RPMI8226 (cell line): ENCODE measurements at regions not wholly inside any gene's neighbourhood (a gene's known extent, or its start where the extent isn't known, plus 50 kb on each side); places are given as distances from the start of the nearest gene placed in this dataset.
A peak's percentile ranks its signal among the peaks of the same experiment; 100 is the strongest.
"Not testable (repeated sequence)": the region's sequence is repeated elsewhere in the genome, so short reads cannot be mapped to it uniquely, and the experiment has no call there.

Experiments
- DNase-seq: peaks from one replicate; pipeline ENCODE4 v3.0.0-alpha.2; 2015

DNA sequence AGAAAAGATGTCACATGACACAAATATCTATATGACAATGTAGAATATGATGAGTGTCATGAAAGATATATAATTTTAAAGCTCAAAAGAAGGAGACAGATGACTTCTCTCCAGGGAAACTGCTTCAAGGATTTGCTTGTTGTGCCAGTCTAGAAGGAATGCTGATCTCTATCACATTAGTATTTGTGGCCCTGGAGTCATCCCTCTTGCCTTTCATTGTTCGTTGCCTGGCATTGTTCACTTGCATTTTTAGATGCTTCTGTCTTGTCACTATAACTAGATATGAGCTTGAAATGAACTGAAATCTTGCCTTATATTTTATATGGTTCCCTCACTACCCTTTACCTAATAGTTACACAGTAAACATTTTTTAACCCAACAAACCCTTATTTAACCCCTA, 207.5 kb downstream of the ZNF608 start:
- no peak for DNase-seq

DNA sequence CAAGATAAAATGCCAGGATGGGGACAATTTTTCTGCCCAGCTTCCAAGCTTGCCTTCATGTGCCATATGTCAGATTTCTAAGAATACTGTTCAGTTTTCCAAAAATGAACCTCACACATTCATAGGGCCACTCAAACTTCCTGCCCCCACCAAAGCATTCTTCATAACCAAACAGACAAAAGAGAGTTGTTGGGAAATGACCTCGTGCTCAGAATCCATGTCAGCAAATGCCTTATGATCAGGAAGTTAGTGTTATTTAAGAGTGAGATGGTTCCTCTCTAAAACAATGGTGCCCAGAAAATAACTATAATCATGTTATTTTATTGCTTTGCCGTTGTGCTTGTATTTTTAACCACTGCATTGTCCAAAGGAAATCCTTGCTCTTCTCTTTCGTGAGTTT, 208.2 kb downstream of the ZNF608 start:
- no peak for DNase-seq

DNA sequence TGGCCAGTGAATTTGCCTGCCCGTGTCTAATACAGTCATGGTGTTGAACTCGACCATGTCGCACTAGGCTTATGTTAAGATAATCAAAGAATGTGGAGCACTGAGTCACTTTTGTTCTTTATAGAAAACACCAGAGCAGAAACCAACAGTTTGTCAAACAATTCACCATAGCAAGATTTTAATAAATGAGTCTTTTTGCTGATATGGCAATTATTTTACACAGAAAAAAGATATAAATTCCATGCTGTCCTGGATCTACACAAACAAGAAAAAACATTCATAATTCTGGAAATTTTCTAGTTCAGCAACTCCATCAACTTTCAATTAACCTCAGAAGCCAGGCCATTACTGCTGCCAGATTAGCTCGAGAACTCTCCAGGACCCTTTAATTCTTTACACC, 208.9 kb downstream of the ZNF608 start:
- DNase-seq = no peak

- no peak for DNase-seq
Measured at GRCh38 chr5:124537107-124537506, 209.3 kb downstream of the ZNF608 start.

- no peak for DNase-seq
Measured at GRCh38 chr5:124536333-124536732, 210.1 kb downstream of the ZNF608 start.

- DNase-seq = no peak
Measured at GRCh38 chr5:124530916-124531315, 215.5 kb downstream of the ZNF608 start.

DNA sequence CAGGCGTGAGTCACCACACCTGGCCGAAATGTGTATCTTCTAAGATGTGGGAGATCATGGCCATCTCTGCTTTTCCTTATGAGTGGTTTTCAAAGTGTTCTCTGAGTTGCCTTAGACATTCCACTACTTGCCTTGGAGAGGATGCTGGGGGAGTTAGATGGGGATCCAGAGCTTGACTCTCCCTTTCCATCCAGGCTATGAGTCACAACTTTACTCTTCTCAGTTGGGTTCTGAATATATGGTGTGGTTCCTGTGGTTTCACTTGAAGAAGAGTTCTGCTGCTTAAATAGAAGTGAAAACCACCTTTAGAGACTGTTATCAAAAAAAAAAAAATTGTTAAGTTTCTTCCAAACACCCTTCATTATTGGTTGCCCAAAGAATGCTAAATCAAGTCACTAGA, 217.6 kb downstream of the ZNF608 start:
- no peak for DNase-seq

- DNase-seq = no peak
Measured at GRCh38 chr5:124527220-124527991, 219.0 kb downstream of the ZNF608 start.

DNA sequence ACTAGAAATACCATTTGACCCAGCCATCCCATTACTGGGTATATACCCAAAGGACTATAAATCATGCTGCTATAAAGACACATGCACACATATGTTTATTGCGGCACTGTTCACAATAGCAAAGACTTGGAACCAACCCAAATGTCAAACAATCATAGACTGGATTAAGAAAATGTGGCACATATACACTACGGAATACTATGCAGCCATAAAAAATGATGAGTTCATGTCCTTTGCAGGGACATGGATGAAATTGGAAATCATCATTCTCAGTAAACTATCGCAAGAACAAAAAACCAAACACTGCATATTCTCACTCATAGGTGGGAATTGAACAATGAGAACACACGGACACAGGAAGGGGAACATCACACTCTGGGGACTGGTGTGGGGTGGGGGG, 220.4 kb downstream of the ZNF608 start:
- DNase-seq = not testable (repeated sequence)

DNA sequence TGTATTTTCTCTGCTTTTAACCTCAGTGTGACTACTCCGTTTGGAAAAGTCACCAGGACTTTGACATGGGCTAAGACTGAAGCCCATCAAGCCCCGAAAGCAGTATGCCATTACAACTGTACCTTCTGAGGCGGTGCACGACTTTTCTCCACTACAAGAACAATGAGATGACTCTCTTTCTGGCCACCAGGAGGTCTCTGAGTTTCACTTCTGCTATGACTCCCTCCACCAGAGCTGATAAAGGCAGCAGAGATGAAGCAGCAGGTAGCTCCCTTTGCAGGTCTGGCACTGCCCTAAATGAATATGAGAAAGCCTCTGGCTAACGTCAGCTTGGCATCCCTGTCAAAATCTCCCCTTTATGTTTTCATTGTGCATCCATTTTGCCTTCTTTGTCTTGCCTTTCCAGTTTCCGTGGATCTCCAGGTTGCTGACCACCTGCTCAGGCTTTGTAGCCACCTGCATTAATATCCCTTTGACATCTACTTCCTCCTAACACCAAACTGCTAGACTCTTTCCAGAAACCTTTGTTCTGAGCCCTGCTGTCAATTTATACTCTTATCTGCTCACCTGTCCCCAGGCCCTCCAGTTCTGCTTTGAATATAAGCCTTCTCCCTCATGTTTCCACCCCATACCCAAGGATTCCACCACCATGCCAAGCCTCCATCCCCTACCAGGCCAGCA, 221.7 kb downstream of the ZNF608 start:
- peak; percentile 13 for DNase-seq

DNA sequence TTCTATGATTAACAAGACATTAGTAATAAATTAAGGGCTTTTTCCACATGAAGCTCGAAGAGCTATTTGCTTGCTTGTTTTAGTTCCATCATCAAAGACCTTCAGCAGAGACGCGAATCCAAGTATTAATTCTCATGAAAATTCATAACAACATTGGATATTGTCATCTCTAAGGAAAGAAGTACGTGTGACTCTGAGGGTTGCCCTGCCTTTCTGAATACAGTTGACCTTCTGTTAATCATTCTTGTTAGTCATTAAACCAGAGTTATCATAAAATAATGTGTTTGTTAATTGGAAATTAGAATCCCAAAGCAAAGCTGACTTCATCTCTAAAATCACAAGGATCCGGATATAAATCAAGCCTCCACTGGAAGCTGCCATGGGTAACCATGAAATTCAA, 222.5 kb downstream of the ZNF608 start:
- DNase-seq = no peak

DNA sequence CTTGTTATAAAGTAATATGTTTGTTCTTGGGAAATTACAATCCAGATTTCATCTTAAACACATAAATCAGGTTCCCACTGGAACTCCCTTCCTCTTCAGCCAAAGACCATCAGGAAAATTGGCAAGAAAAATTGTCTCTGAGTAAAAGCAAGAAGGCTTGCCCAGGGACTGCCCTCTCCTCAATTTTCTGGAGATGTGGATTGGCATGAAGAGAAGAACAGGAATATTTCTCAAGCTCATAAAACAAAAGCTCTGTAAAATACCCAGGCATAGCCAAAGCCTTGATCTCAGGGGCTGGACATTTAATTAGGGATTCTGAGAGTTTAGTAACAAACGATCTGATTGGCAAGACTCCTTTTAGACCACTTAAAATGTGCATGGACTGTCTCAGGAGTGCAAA, 223.4 kb downstream of the ZNF608 start:
- no peak for DNase-seq

DNA sequence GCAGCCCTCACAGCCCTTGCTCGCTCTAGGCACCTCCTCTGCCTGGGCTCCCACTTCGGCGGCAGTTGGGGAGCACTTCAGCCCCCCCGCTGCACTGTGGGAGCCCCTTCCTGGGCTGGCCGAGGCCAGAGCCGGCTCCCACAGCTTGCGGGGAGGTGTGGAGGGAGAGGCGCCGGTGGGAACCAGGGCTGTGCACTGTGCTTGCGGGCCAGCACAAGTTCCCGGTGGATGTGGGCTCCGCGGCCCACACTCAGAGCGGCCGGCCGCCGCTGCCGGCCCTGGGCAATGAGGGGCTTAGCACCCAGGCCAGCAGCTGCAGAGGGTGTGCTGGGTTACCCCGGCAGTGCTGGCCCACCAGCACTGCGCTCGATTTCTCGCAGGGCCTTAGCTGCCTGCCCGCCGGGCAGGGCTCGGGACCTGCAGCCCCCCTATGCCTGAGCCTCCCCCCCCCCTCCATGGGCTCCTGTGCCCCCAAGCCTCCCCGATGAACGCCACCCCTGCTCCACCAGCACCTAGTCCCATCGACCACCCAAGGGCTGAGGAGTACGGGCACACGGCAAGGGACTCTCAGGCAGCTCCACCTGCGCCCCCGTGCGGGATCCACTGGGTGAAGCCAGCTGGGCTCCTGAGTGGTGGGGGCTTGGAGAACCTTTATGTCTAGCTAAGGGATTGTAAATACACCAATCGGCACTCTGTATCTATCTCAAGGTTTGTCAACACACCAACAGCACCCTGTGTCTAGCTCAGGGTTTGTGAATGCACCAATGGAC, 224.8 kb downstream of the ZNF608 start:
- no peak for DNase-seq

- no peak for DNase-seq
Measured at GRCh38 chr5:124519396-124519795, 227.0 kb downstream of the ZNF608 start.

DNA sequence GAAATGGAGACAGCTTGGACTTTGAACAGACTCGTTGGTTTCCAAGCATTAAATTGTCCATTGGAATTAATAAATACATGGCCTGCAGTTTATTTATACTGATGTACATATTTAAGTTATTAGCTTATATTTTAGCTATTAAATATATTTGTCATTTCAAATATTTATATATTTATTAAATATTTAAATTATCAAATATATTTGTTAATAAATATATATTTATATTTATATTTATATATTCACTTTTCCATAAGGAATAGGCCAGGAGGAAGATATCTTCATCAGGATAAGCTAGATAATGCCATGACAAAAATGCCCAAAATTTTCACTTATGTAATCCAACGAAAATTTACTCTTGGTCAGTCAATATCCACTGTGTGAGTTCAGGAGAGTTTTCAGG, 229.9 kb downstream of the ZNF608 start:
- no peak for DNase-seq

GRCh38 chr5:124515497-124516245, 230.8 kb downstream of the ZNF608 start:
- no peak for DNase-seq

- no peak for DNase-seq
Measured at GRCh38 chr5:124514956-124515355, 231.5 kb downstream of the ZNF608 start.

- DNase-seq = no peak
Measured at GRCh38 chr5:124512952-124513632, 233.3 kb downstream of the ZNF608 start.

DNA sequence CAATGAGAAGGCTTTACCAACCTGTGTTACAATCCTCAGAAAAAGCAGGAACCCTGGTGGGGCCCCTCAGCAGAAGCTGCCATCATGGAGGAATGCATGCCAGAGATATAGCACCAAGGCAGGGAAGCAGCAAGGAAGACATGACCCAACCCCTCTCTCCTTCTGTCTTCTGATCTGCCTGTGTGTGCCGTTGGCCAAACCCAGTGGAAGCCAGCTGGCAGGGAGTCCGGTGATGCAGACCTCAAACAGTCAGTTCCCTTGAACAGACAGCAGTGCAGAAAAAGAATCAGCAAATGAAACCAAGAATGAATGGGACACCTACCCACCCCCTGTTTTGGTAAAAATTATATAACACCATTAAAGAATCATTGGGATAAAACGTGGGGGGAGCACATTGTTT, 234.2 kb downstream of the ZNF608 start:
- no peak for DNase-seq

GRCh38 chr5:124511791-124512190, 234.6 kb downstream of the ZNF608 start:
- no peak for DNase-seq

DNA sequence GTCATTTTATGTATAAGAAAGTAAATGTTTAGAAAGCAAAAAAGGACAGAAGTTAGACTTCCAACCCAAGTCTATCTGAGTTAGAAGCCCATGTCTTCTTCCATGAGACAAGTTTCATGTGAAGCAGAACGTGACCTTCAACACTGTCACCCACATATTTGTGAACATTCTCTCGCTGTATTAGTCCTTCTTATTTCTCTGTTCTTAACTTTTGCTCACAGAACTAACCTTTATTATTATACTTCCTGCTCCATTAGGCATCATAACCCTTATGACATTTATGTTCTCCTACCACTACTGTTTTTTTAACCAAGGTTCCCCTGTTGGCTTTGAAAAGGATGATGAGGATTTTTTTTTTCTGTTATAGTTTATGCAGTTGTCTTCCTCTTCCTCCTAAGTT, 238.8 kb downstream of the ZNF608 start:
- DNase-seq = no peak

- DNase-seq = no peak
Measured at GRCh38 chr5:124504081-124504916, 242.1 kb downstream of the ZNF608 start.
